Activated CD4-positive, alpha-beta T cell treated with anti-CD3 and anti-CD28 coated beads, Interleukin-10, Interleukin-2, amounts not matched to agents 100 ng/mL and 50 ng/mL, durations not matched to agents 16 hours and 8 hours (primary cell): ENCODE measurements at regions not wholly inside any gene's neighbourhood (a gene's known extent, or its start where the extent isn't known, plus 50 kb on each side); places are given as distances from the start of the nearest gene placed in this dataset.

Experiments used
- DNase-seq: peaks from one replicate; pipeline ENCODE4 v3.0.0-alpha.2; 2020

- DNase-seq, result no peak
Observed at GRCh38 chr1:118339400-118340124, 154.5 kb upstream of the SPAG17 start.

- DNase-seq, result no peak
Observed at GRCh38 chr1:118338936-118339335, 153.9 kb upstream of the SPAG17 start.

GRCh38 chr1:118337346-118337745 is 152.3 kb upstream of the SPAG17 start:
- DNase-seq, result no peak

GRCh38 chr1:118335331-118335732 is 150.3 kb upstream of the SPAG17 start:
- no peak for DNase-seq

GRCh38 chr1:118334506-118334905 is 149.5 kb upstream of the SPAG17 start:
- no peak for DNase-seq

- DNase-seq, result no peak
Observed at GRCh38 chr1:118333601-118334210, 148.7 kb upstream of the SPAG17 start.

- DNase-seq, result no peak
Observed at GRCh38 chr1:118326960-118327629, 142.1 kb upstream of the SPAG17 start.

GRCh38 chr1:118325550-118326225 is 140.7 kb upstream of the SPAG17 start:
- no peak for DNase-seq

- no peak for DNase-seq
Observed at GRCh38 chr1:118323246-118323645, 138.2 kb upstream of the SPAG17 start.

- no peak for DNase-seq
Observed at GRCh38 chr1:118322331-118322730, 137.3 kb upstream of the SPAG17 start.

- DNase-seq, result no peak
Observed at GRCh38 chr1:118321840-118322239, 136.8 kb upstream of the SPAG17 start.

- no peak for DNase-seq
Observed at GRCh38 chr1:118317842-118318614, 133.0 kb upstream of the SPAG17 start.

GRCh38 chr1:118306851-118307250 is 121.8 kb upstream of the SPAG17 start:
- no peak for DNase-seq

- no peak for DNase-seq
Observed at GRCh38 chr1:118304722-118305359, 119.8 kb upstream of the SPAG17 start.

GRCh38 chr1:118303534-118303933 is 118.5 kb upstream of the SPAG17 start:
- no peak for DNase-seq

GRCh38 chr1:118303064-118303463 is 118.0 kb upstream of the SPAG17 start:
- no peak for DNase-seq

- DNase-seq, result no peak
Observed at GRCh38 chr1:118302145-118302544, 117.1 kb upstream of the SPAG17 start.

- no peak for DNase-seq
Observed at GRCh38 chr1:118300808-118301207, 115.8 kb upstream of the SPAG17 start.

- no peak for DNase-seq
Observed at GRCh38 chr1:118298397-118298796, 113.4 kb upstream of the SPAG17 start.

- no peak for DNase-seq
Observed at GRCh38 chr1:118297521-118297920, 112.5 kb upstream of the SPAG17 start.

- no peak for DNase-seq
Observed at GRCh38 chr1:118294875-118295642, 110.0 kb upstream of the SPAG17 start.

- no peak for DNase-seq
Observed at GRCh38 chr1:118291661-118292060, 106.6 kb upstream of the SPAG17 start.
